ENCODE measurements at regions not wholly inside any gene's neighbourhood (a gene's known extent, or its start where the extent isn't known, plus 50 kb on each side); places are given as distances from the start of the nearest gene placed in this dataset.

DNA sequence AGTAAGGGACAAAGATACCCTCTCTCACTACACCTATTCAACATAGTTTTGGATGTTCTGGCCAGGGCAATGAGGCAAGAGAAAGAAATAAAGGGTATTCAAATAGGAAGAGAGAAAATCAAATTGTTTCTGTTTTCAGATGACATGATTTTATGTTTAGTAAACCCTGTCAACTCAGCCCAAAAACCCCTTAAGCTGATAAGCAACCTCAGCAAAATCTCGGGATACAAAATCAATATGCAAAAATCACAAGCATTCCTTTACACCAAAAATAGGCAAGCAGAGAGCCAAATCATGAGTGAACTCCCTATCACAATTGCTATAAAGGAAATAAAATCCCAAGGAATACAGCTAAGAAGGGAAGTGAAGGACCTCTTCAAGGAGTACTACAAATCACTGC lies 1130.7 kb upstream of the PIK3C3 start:
- H2AFZ ChIP-seq (ENCODE audit: low read depth): no peak overlapping the region
- H3K4me3 ChIP-seq (IDR thresholded peaks at IDR 0.05; ENCODE audit: insufficient read depth, low read depth, low read length): no peak overlapping the region
- no peak overlapping the region for H3K4me2 ChIP-seq
- TF ChIP-seq, protein P1, sequence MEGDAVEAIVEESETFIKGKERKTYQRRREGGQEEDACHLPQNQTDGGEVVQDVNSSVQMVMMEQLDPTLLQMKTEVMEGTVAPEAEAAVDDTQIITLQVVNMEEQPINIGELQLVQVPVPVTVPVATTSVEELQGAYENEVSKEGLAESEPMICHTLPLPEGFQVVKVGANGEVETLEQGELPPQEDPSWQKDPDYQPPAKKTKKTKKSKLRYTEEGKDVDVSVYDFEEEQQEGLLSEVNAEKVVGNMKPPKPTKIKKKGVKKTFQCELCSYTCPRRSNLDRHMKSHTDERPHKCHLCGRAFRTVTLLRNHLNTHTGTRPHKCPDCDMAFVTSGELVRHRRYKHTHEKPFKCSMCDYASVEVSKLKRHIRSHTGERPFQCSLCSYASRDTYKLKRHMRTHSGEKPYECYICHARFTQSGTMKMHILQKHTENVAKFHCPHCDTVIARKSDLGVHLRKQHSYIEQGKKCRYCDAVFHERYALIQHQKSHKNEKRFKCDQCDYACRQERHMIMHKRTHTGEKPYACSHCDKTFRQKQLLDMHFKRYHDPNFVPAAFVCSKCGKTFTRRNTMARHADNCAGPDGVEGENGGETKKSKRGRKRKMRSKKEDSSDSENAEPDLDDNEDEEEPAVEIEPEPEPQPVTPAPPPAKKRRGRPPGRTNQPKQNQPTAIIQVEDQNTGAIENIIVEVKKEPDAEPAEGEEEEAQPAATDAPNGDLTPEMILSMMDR (conservative IDR thresholded peaks at IDR 0.05; ENCODE audit: low read depth, low read length): no peak
- H3K79me2 ChIP-seq (ENCODE audit: insufficient read depth, low read depth): no peaks in the 10 kb centered on the region
- no peaks in the 10 kb centered on the region for H3K27me3 ChIP-seq (ENCODE audit: insufficient read depth, low read depth)
- H3K27ac ChIP-seq: no peak overlapping the region
- no peaks in the 10 kb centered on the region for H4K20me1 ChIP-seq (ENCODE audit: insufficient read depth)
- no peak overlapping the region for H3K9ac ChIP-seq
- no peaks in the 10 kb centered on the region for H3K4me1 ChIP-seq (ENCODE audit: low read depth, poor library complexity, severe bottlenecking)
- H3K36me3 ChIP-seq (ENCODE audit: insufficient read depth): no peaks in the 10 kb centered on the region

DNA sequence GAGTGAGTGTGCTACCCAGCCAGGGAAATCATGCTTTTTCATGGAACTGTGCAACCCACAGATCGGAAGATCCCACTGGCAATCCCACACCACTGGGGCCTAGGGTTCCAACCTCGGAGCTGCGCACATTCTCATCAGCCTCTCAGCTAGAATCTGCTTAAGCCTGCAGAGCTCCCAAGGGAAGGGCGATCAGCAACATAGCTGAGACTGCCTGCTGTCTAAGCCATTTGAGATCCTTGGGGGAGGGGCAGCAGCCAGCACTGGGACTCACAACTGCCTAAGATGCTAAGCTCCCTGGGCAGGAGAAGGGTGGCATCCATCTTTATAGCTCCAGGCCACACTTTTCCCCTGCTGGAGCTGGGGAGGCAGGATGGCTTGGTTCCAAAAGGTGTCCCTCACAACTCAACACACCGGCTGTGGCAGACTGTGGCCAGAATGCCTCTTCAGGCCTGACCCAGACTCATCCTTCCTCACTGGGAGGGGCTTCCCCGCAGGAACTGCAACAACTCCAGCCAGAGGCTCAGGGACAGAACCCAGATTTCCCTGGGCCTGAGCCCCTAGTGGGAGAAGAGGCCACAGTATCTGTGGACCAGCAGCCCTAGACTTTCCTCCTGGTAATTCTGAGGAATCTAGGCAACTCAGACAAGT lies 1133.3 kb upstream of the PIK3C3 start:
- H3K27ac ChIP-seq: no peak overlapping the region
- H3K9ac ChIP-seq: no peak overlapping the region
- no peaks in the 10 kb centered on the region for H3K4me1 ChIP-seq (ENCODE audit: low read depth, poor library complexity, severe bottlenecking)
- no peaks in the 10 kb centered on the region for H4K20me1 ChIP-seq (ENCODE audit: insufficient read depth)
- H3K79me2 ChIP-seq (ENCODE audit: insufficient read depth, low read depth): no peaks in the 10 kb centered on the region
- H3K4me3 ChIP-seq (IDR thresholded peaks at IDR 0.05; ENCODE audit: insufficient read depth, low read depth, low read length): no peak overlapping the region
- H2AFZ ChIP-seq (ENCODE audit: low read depth): no peak overlapping the region
- no peak overlapping the region for H3K4me2 ChIP-seq
- no peaks in the 10 kb centered on the region for H3K27me3 ChIP-seq (ENCODE audit: insufficient read depth, low read depth)
- TF ChIP-seq, protein P1 (conservative IDR thresholded peaks at IDR 0.05; ENCODE audit: low read depth, low read length): no peak
- no peaks in the 10 kb centered on the region for H3K36me3 ChIP-seq (ENCODE audit: insufficient read depth)

DNA sequence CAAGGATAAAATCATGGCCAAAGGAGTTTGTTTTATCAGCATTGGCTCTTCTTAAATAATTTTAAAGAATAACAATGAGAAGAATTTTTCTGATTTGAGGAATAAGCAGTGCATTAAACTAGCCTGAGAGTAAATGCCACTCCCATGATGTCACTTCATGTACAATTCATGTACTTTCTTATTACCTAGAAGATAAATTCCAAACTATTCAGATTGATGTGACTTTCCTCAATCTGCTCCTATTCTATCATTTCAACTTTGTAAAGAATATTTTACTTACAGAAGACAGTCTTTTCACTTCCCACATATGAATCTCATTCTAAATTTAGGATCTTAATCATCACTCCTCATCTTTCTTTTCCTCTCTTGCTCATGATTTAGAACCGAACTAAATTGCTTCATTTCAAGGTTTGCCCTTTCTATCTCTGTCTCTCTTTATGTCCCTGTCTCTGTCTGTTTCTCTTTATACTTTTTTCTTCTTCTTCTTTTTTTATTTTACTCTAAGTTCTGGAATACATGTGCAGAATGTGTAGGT lies 1142.0 kb upstream of the PIK3C3 start:
- H3K27ac ChIP-seq: no peak overlapping the region
- H3K27me3 ChIP-seq (ENCODE audit: insufficient read depth, low read depth): no peaks in the 10 kb centered on the region
- no peak overlapping the region for H3K9ac ChIP-seq
- H3K4me1 ChIP-seq (ENCODE audit: low read depth, poor library complexity, severe bottlenecking): no peaks in the 10 kb centered on the region
- H3K4me2 ChIP-seq: no peak overlapping the region
- TF ChIP-seq, protein P1 (conservative IDR thresholded peaks at IDR 0.05; ENCODE audit: low read depth, low read length): no peak
- no peaks in the 10 kb centered on the region for H3K36me3 ChIP-seq (ENCODE audit: insufficient read depth)
- H2AFZ ChIP-seq (ENCODE audit: low read depth): no peak overlapping the region
- H3K79me2 ChIP-seq (ENCODE audit: insufficient read depth, low read depth): no peaks in the 10 kb centered on the region
- H4K20me1 ChIP-seq (ENCODE audit: insufficient read depth): no peaks in the 10 kb centered on the region
- H3K4me3 ChIP-seq (IDR thresholded peaks at IDR 0.05; ENCODE audit: insufficient read depth, low read depth, low read length): no peak overlapping the region

- H3K4me1 ChIP-seq (ENCODE audit: low read depth, poor library complexity, severe bottlenecking): no peaks in the 10 kb centered on the region
- no peak overlapping the region for H3K4me3 ChIP-seq (IDR thresholded peaks at IDR 0.05; ENCODE audit: insufficient read depth, low read depth, low read length)
- no peak overlapping the region for H3K9ac ChIP-seq
- no peak overlapping the region; the same call in 1 of the 2 replicates for H2AFZ ChIP-seq (ENCODE audit: low read depth)
- no peak overlapping the region for H3K4me2 ChIP-seq
- no peaks in the 10 kb centered on the region for H4K20me1 ChIP-seq (ENCODE audit: insufficient read depth)
- TF ChIP-seq, protein P1 (conservative IDR thresholded peaks at IDR 0.05; ENCODE audit: low read depth, low read length): no peak
- H3K27ac ChIP-seq: no peak overlapping the region
- no peaks in the 10 kb centered on the region for H3K79me2 ChIP-seq (ENCODE audit: insufficient read depth, low read depth)
- H3K36me3 ChIP-seq (ENCODE audit: insufficient read depth): no peaks in the 10 kb centered on the region
- no peaks in the 10 kb centered on the region for H3K27me3 ChIP-seq (ENCODE audit: insufficient read depth, low read depth)
These were observed 1144.7 kb upstream of the PIK3C3 start for GRCh38 chr18:40810372-40810771.
